ENCODE measurements at regions not wholly inside any gene's neighbourhood (a gene's known extent, or its start where the extent isn't known, plus 50 kb on each side); places are given as distances from the start of the nearest gene placed in this dataset.

DNA sequence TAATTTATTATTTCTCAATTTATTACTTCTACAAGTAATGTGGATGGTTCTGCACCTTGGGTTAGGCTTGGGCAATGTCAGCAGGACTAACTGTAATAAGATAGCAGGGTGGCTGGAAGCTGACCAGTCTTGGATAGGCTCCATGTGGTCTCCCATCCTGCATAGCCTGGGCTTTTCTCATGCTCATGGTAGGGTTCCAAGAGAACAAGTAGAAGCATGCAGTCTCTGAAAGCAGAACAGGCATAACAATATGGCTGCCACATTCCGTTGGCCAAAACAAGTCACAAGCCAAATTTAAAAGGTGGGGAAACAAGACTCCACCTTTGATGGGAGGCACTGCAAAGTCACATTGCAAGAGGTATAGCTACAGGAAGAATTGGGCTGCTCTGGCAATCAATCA, 98.6 kb upstream of the MDFIC start:
- ChIA-PET CTCF (no interaction called here), POLR2A (ENCODE audit: low non-redundant PET) (no interaction called here)
- TF ChIP-seq, protein P1, sequence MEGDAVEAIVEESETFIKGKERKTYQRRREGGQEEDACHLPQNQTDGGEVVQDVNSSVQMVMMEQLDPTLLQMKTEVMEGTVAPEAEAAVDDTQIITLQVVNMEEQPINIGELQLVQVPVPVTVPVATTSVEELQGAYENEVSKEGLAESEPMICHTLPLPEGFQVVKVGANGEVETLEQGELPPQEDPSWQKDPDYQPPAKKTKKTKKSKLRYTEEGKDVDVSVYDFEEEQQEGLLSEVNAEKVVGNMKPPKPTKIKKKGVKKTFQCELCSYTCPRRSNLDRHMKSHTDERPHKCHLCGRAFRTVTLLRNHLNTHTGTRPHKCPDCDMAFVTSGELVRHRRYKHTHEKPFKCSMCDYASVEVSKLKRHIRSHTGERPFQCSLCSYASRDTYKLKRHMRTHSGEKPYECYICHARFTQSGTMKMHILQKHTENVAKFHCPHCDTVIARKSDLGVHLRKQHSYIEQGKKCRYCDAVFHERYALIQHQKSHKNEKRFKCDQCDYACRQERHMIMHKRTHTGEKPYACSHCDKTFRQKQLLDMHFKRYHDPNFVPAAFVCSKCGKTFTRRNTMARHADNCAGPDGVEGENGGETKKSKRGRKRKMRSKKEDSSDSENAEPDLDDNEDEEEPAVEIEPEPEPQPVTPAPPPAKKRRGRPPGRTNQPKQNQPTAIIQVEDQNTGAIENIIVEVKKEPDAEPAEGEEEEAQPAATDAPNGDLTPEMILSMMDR (conservative IDR thresholded peaks at IDR 0.05; ENCODE audit: low read depth): no peak
- H3K27ac ChIP-seq: peak overlapping the region; percentile 39; the same call in 1 of the 2 replicates
- DNase-seq (ENCODE audit: low spot score): peak; percentile 51

DNA sequence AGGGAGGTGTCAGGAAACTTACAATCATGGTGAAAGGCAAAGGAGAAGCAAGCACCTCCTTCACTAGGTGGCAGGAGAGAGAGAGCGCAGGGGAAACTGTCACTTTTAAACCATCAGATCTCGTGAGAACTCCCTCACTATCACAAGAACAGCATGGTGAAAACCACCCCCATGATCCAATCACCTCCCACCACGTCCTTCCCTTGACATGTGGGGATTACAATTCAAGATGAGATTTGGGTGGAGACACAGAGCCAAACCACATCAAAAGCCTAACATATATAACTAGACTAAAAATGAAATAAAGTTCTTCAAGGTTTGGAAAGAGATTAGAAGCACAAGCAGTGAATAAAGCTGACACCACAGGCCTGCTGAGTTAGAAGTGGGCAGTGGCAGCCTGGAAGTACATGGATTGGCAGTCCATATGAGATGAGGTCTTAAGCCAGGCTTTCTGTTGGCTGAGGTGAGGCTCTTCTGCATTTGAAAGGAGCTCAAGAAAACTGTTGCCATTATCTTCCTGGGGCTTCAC, 96.4 kb upstream of the MDFIC start:
- TF ChIP-seq, protein P1 (conservative IDR thresholded peaks at IDR 0.05; ENCODE audit: low read depth): no peak
- POLR2A ChIA-PET (ENCODE audit: low non-redundant PET): no interaction called here
- CTCF ChIA-PET: no interaction called here
- no peak for DNase-seq (ENCODE audit: low spot score)
- H3K27ac ChIP-seq: no peak overlapping the region

DNA sequence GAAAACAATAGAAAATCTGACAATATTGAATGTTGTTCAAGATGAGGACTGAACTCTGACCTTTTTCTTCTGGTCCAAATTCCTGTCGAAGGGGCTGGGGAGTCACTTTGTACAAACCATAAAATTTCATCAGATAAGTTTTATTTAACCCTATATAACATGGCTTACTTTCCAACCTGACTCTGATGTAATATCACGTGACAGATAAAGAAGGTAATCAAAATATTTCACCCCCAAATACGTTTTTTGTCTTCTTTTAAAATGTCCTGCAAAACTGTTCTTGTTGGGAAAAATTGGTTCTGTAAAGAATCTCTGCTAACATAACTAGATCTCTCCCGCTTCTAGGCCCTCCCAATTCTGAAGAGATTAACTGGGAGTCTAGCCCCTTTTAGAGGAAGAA, 90.9 kb upstream of the MDFIC start:
- TF ChIP-seq, protein P1 (conservative IDR thresholded peaks at IDR 0.05; ENCODE audit: low read depth): no peak
- CTCF ChIA-PET: no interaction called here

DNA sequence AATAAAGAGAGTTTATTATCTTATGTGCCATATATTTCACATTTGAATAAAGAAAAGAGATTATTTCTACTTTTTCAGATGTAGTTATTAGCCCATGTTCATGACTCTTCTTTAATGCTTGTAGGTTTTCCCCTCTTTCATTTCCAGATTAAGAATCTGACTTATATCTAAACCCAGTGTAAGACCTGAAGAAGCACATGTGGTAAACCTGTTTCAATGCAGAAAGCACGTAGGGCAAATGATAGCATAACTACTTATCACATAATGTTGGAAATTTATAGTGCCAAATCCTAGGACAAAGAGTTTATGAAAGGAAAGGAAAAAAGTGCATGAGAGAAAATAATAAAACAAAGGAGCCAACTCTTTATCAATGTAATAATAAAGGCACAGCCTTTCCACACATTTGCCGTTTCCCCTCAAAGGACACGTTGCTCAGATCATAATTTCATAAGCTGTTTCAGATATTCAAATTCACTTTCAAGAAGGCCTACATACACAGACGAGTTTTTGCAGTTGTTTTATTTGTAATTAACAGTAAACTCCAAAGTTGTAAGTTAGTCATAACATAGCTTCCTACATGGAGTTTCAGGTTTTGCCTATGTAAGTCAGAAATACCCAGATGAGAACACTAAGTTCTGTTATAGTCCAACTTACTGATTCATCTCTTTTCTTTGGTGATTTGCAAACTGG, 88.8 kb upstream of the MDFIC start:
- no peak for DNase-seq (ENCODE audit: low spot score)
- TF ChIP-seq, protein P1 (conservative IDR thresholded peaks at IDR 0.05; ENCODE audit: low read depth): no peak
- CTCF ChIA-PET: interaction anchor here (0.6 kb wide), 1 partner anchor 68 kb away, joined by 3 read pairs; no protein-coding TSS in a partner anchor
- no peak overlapping the region for H3K27ac ChIP-seq
- POLR2A ChIA-PET (ENCODE audit: low non-redundant PET): no interaction called here

More for the DNA sequence above, 90.9 kb upstream of the MDFIC start:
- no peak overlapping the region for H3K27ac ChIP-seq
- POLR2A ChIA-PET (ENCODE audit: low non-redundant PET): no interaction called here
- DNase-seq (ENCODE audit: low spot score): no peak

DNA sequence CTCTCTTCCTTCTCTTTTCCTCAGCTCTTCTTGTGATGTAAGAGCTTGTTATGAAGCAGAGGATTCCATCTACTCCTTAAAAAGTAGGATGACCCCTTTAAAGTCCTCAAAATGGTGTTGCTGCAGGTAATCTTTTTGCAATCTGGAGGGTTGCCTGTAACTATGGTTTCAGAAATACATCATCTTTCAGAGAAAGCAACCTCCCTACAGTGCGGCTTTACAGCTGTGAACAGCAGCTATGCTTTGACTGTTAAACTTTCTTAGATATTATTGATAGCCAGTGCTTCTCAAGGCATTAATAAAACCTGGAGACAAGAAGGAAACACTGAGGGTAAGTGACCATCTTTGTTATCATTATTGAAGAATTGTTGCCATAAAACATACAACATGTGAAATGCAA, 86.6 kb upstream of the MDFIC start:
- POLR2A ChIA-PET (ENCODE audit: low non-redundant PET): no interaction called here
- TF ChIP-seq, protein P1 (conservative IDR thresholded peaks at IDR 0.05; ENCODE audit: low read depth): no peak
- CTCF ChIA-PET: interaction anchor here (0.5 kb wide), 1 partner anchor 359 kb away, joined by 3 read pairs; no protein-coding TSS in a partner anchor

DNA sequence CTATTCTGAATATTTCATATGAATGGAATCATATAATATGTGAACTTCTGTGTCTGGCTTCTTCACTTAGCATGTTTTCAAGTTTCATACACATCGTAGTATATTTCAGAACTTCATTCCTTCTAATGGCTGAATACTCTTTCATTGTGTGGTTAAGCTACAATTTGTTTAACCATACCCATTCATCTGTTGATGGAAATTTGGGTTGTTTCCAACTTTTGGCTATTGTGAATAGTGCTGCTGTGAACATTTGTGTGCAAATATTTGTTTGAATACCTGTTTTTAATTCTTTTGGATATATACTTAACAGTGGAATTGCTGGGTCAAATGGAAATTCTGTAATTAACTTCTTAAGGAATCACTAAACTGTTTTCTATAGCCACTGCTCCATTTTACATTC, 86.0 kb upstream of the MDFIC start:
- no peak overlapping the region for H3K27ac ChIP-seq
- TF ChIP-seq, protein P1 (conservative IDR thresholded peaks at IDR 0.05; ENCODE audit: low read depth): no peak
- ChIA-PET CTCF (interaction anchor here (0.5 kb wide), 1 partner anchor 359 kb away, joined by 3 read pairs; no protein-coding TSS in a partner anchor), POLR2A (ENCODE audit: low non-redundant PET) (no interaction called here)
- DNase-seq (ENCODE audit: low spot score): no peak

More for the DNA sequence above, 86.6 kb upstream of the MDFIC start:
- no peak for DNase-seq (ENCODE audit: low spot score)
- H3K27ac ChIP-seq: no peak overlapping the region

Measured in RWPE1 (cell line).